ENCODE measurements at regions not wholly inside any gene's neighbourhood (a gene's known extent, or its start where the extent isn't known, plus 50 kb on each side); places are given as distances from the start of the nearest gene placed in this dataset.
"Not testable (repeated sequence)": the region's sequence is repeated elsewhere in the genome, so short reads cannot be mapped to it uniquely, and the experiment has no call there.

- POLR2A ChIA-PET, result no interaction called here
These were observed 458.6 kb upstream of the ATXN8OS start for GRCh38 chr13:69649063-69649392.

GRCh38 chr13:69648340-69649062, 459.1 kb upstream of the ATXN8OS start:
- Mint-ChIP-seq H3K4me1 (ENCODE audit: low read depth) (no peaks in the 10 kb centered on the region), H3K36me3 (ENCODE audit: low read depth) (no peaks in the 10 kb centered on the region), H3K27ac (no peak overlapping the region), H3K9me3 (ENCODE audit: insufficient read depth) (peaks cover 3% of the 10 kb centered on the region), H3K27me3 (ENCODE audit: low read depth) (no peaks in the 10 kb centered on the region), H3K4me3 (no peak overlapping the region)
- no peak for DNase-seq
- ChIA-PET CTCF (no interaction called here), POLR2A (no interaction called here)
- ATAC-seq, result no peak

More at GRCh38 chr13:69649063-69649392, 458.6 kb upstream of the ATXN8OS start:
- peaks cover 3% of the 10 kb centered on the region for H3K9me3 Mint-ChIP-seq (ENCODE audit: insufficient read depth)
- no peak overlapping the region for H3K27ac Mint-ChIP-seq
- H3K36me3 Mint-ChIP-seq (ENCODE audit: low read depth), result no peaks in the 10 kb centered on the region
- H3K4me3 Mint-ChIP-seq, result no peak overlapping the region
- DNase-seq (no peak), ATAC-seq (no peak)
- H3K27me3 Mint-ChIP-seq (ENCODE audit: low read depth), result no peaks in the 10 kb centered on the region
- CTCF ChIA-PET, result no interaction called here
- no peaks in the 10 kb centered on the region for H3K4me1 Mint-ChIP-seq (ENCODE audit: low read depth)

DNA sequence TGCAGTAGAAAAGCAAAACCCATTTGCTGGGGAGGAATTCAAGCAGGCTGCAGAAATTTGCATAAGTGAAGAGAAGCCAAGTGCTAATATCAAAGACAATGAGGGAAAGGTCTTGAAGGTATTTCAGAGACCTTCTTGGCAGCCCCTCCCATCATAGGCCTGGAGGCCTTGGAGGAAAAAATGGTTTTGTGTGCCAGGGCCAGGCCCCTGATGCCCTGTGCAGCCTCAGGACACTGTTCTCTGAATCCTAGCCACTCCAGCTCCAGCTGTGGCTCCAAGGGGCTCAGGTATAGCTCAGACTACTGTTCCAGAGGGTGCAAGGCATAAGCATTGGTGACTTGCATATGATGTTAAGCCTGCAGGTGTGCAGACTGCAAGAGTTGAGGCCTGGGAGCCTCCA, 463.2 kb upstream of the ATXN8OS start:
- Mint-ChIP-seq H3K36me3 (ENCODE audit: low read depth) (no peaks in the 10 kb centered on the region), H3K27ac (no peak overlapping the region), H3K4me1 (ENCODE audit: low read depth) (no peaks in the 10 kb centered on the region), H3K4me3 (no peak overlapping the region), H3K9me3 (ENCODE audit: insufficient read depth) (no peaks in the 10 kb centered on the region), H3K27me3 (ENCODE audit: low read depth) (no peaks in the 10 kb centered on the region)
- no peak for ATAC-seq
- POLR2A ChIA-PET, result no interaction called here
- CTCF ChIA-PET, result no interaction called here
- DNase-seq, result no peak

DNA sequence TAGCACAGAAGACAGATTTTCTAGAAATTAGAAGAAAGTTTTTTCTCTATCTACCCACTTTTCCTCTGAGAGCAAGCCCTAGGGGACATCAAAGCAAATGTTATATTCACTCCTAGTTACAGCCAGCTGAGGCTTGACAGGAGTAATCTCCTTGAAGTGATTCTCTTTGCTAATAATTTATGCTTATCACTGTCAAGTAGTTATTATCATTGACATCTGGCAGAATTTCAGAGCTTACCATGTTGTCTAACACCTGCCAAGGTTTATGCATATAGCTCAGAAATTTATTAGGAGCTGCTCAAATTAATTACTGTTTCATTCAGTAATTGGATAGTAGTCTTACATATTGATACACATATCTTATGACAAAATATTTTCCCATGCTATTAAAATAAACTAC, 465.9 kb upstream of the ATXN8OS start:
- H3K4me3 Mint-ChIP-seq, result no peak overlapping the region

DNA sequence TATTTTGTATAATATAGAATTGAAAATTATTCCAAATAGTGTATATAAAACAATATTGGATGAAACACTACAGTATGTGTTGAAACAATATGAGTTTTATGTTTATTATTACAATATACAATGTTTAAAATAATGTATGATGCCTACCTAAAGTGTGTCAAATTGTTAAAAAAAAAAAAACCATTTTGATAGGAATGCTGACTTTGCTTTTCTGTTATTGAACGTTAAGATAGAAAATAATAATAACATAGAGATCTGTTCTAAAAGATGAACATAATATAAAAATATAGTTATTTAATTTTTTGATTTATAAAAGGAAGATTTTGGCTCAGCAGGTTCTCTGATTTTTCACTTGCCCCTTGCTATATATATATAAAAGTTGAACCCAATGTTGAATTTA, 474.6 kb upstream of the ATXN8OS start:
- Mint-ChIP-seq H3K4me1 (ENCODE audit: low read depth) (no peaks in the 10 kb centered on the region), H3K27ac (no peak overlapping the region), H3K9me3 (ENCODE audit: insufficient read depth) (peaks cover 23% of the 10 kb centered on the region), H3K36me3 (ENCODE audit: low read depth) (no peaks in the 10 kb centered on the region), H3K27me3 (ENCODE audit: low read depth) (no peaks in the 10 kb centered on the region), H3K4me3 (no peak overlapping the region)
- ChIA-PET CTCF (no interaction called here), POLR2A (no interaction called here)
- ATAC-seq (no peak), DNase-seq (no peak)

More for the DNA sequence above, 465.9 kb upstream of the ATXN8OS start:
- DNase-seq (no peak), ATAC-seq (no peak)
- Mint-ChIP-seq H3K36me3 (ENCODE audit: low read depth) (no peaks in the 10 kb centered on the region), H3K27me3 (ENCODE audit: low read depth) (no peaks in the 10 kb centered on the region), H3K4me1 (ENCODE audit: low read depth) (no peaks in the 10 kb centered on the region), H3K9me3 (ENCODE audit: insufficient read depth) (no peaks in the 10 kb centered on the region), H3K27ac (no peak overlapping the region)
- ChIA-PET POLR2A (no interaction called here), CTCF (no interaction called here)

DNA sequence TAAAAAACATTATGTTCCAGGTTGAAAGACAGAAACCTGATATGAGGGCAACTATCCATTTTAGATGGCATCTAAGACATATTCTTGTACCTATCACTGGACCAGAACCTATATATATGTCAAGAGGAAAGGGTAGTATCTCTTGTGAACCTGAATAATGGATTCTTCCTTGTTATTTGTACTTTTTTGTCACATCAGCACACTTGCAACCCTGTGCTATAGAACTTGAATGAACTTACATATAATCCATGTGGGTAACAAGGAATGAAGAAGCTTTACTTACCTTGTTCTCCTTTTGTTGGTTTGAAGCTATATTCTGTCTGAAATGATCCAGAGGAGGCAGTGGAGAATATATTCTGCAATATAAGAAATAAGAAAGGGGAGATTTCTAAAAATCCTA, 483.7 kb upstream of the ATXN8OS start:
- no peak overlapping the region for H3K4me3 Mint-ChIP-seq
- ChIA-PET POLR2A (no interaction called here), CTCF (no interaction called here)
- H3K27ac Mint-ChIP-seq, result no peak overlapping the region
- H3K9me3 Mint-ChIP-seq (ENCODE audit: insufficient read depth), result peaks cover 19% of the 10 kb centered on the region
- no peaks in the 10 kb centered on the region for H3K36me3 Mint-ChIP-seq (ENCODE audit: low read depth)
- DNase-seq (no peak), ATAC-seq (no peak)
- H3K27me3 Mint-ChIP-seq (ENCODE audit: low read depth), result no peaks in the 10 kb centered on the region
- no peaks in the 10 kb centered on the region for H3K4me1 Mint-ChIP-seq (ENCODE audit: low read depth)

DNA sequence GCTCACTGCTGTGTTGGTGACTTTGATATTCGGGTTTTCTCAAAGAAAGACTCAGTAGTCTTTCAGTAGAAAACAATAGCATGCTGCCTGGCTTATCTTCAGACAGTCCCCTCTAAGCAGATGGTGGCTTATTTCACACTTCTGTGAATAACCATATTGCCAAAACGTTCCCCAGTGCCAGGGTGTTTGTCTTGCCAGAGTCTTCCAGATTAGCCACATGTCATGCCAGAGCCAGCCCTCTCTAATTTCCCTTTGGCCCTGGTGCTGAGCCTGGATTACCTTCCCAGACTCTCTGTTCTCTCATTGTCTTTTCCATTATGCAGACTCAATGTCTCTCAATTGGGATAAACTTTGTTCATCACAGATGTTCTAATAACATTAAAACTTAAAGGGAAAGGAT, 488.0 kb upstream of the ATXN8OS start:
- Mint-ChIP-seq H3K27ac (no peak overlapping the region), H3K27me3 (ENCODE audit: low read depth) (no peaks in the 10 kb centered on the region), H3K4me1 (ENCODE audit: low read depth) (no peaks in the 10 kb centered on the region), H3K9me3 (ENCODE audit: insufficient read depth) (peaks cover 20% of the 10 kb centered on the region), H3K36me3 (ENCODE audit: low read depth) (no peaks in the 10 kb centered on the region), H3K4me3 (no peak overlapping the region)
- ChIA-PET POLR2A (no interaction called here), CTCF (no interaction called here)
- DNase-seq, result no peak
- ATAC-seq, result no peak

GRCh38 chr13:69618838-69619237, 488.8 kb upstream of the ATXN8OS start:
- H3K4me3 Mint-ChIP-seq, result no peak overlapping the region
- H3K4me1 Mint-ChIP-seq (ENCODE audit: low read depth), result no peaks in the 10 kb centered on the region
- ATAC-seq, result no peak
- CTCF ChIA-PET, result no interaction called here
- H3K27me3 Mint-ChIP-seq (ENCODE audit: low read depth), result no peaks in the 10 kb centered on the region
- peaks cover 27% of the 10 kb centered on the region for H3K9me3 Mint-ChIP-seq (ENCODE audit: insufficient read depth)
- H3K36me3 Mint-ChIP-seq (ENCODE audit: low read depth), result no peaks in the 10 kb centered on the region
- H3K27ac Mint-ChIP-seq, result no peak overlapping the region
- no peak for DNase-seq
- POLR2A ChIA-PET, result no interaction called here

DNA sequence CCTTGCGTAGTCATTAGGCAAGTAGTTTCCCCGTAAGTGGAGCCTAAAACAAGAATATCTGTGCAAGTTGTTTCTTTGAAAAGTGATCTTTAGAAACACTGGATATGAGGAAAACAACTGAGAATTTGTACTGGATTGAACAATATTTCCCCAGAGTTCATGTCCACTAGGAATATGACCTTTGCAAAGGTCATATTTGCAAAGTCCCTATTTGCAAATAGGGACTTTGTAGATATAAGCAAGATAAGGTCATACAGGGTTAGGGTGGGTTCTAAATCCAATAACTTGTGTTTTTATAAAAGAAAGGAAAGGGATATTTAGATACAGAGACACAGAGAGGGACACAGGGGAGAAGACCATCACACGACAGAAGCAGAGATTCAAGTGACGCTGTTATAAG, 489.2 kb upstream of the ATXN8OS start:
- Mint-ChIP-seq H3K9me3 (ENCODE audit: insufficient read depth) (peaks cover 27% of the 10 kb centered on the region), H3K27me3 (ENCODE audit: low read depth) (no peaks in the 10 kb centered on the region), H3K4me1 (ENCODE audit: low read depth) (no peaks in the 10 kb centered on the region), H3K4me3 (no peak overlapping the region), H3K36me3 (ENCODE audit: low read depth) (no peaks in the 10 kb centered on the region), H3K27ac (no peak overlapping the region)
- ATAC-seq (no peak), DNase-seq (no peak)
- CTCF ChIA-PET, result no interaction called here
- POLR2A ChIA-PET, result no interaction called here

DNA sequence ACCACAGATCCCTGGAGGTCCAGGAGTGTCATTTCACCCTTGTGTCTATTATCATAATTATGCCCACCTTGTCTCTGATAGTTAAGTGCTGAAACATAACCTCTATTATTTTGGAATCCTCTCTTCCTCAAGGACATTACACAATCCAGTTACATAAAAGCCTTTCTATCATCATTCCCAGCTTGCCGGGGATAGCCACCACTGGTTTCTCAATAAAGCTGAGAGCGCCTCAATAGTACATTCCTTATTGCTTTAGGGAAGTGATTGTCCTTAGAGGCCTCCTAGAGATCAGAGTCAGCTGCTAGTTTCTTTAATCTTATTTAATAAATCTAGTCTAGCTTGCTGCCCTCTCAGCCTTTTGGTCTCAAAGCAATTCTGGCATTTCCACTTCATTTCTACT, 490.0 kb upstream of the ATXN8OS start:
- no peaks in the 10 kb centered on the region for H3K4me1 Mint-ChIP-seq (ENCODE audit: low read depth)
- ATAC-seq (no peak), DNase-seq (no peak)
- H3K27me3 Mint-ChIP-seq (ENCODE audit: low read depth), result no peaks in the 10 kb centered on the region
- no peaks in the 10 kb centered on the region for H3K36me3 Mint-ChIP-seq (ENCODE audit: low read depth)
- H3K27ac Mint-ChIP-seq, result no peak overlapping the region
- ChIA-PET POLR2A (no interaction called here), CTCF (no interaction called here)
- no peak overlapping the region for H3K4me3 Mint-ChIP-seq
- peaks cover 27% of the 10 kb centered on the region for H3K9me3 Mint-ChIP-seq (ENCODE audit: insufficient read depth)

GRCh38 chr13:69616396-69616795, 491.2 kb upstream of the ATXN8OS start:
- Mint-ChIP-seq H3K9me3 (ENCODE audit: insufficient read depth) (peaks cover 31% of the 10 kb centered on the region), H3K4me3 (no peak overlapping the region), H3K4me1 (ENCODE audit: low read depth) (no peaks in the 10 kb centered on the region), H3K27me3 (ENCODE audit: low read depth) (no peaks in the 10 kb centered on the region), H3K27ac (no peak overlapping the region), H3K36me3 (ENCODE audit: low read depth) (no peaks in the 10 kb centered on the region)
- no peak for DNase-seq
- ATAC-seq, result no peak
- POLR2A ChIA-PET, result no interaction called here
- CTCF ChIA-PET, result no interaction called here

- DNase-seq; ATAC-seq; H3K27ac Mint-ChIP-seq; H3K36me3 Mint-ChIP-seq (ENCODE audit: low read depth); POLR2A ChIA-PET; H3K27me3 Mint-ChIP-seq (ENCODE audit: low read depth); CTCF ChIA-PET; H3K4me3 Mint-ChIP-seq; H3K4me1 Mint-ChIP-seq (ENCODE audit: low read depth): not testable (repeated sequence)
- peaks cover 31% of the 10 kb centered on the region for H3K9me3 Mint-ChIP-seq (ENCODE audit: insufficient read depth)
These were observed 492.6 kb upstream of the ATXN8OS start for GRCh38 chr13:69615055-69615454.

- H3K27me3 Mint-ChIP-seq (ENCODE audit: low read depth), result no peaks in the 10 kb centered on the region
- DNase-seq, result no peak
- CTCF ChIA-PET, result no interaction called here
- H3K9me3 Mint-ChIP-seq (ENCODE audit: insufficient read depth), result peaks cover 16% of the 10 kb centered on the region
- no peak overlapping the region for H3K27ac Mint-ChIP-seq
- ATAC-seq, result no peak
- no peak overlapping the region for H3K4me3 Mint-ChIP-seq
- H3K4me1 Mint-ChIP-seq (ENCODE audit: low read depth), result no peaks in the 10 kb centered on the region
- H3K36me3 Mint-ChIP-seq (ENCODE audit: low read depth), result no peaks in the 10 kb centered on the region
- POLR2A ChIA-PET, result no interaction called here
These were observed 502.9 kb upstream of the ATXN8OS start for GRCh38 chr13:69604698-69605097.
